ENCODE measurements at regions not wholly inside any gene's neighbourhood (a gene's known extent, or its start where the extent isn't known, plus 50 kb on each side); places are given as distances from the start of the nearest gene placed in this dataset.

GRCh38 chr13:22061806-22062391 lies 391.0 kb downstream of the FGF9 start:
- Mint-ChIP-seq H3K4me1 (peaks cover 49% of the 10 kb centered on the region), H3K36me3 (ENCODE audit: low read depth) (no peaks in the 10 kb centered on the region), H3K9me3 (peaks cover 1% of the 10 kb centered on the region), H3K27ac (peak overlapping the region; percentile 86), H3K27me3 (no peaks in the 10 kb centered on the region), H3K4me3 (peak overlapping the region; percentile 51)
- CTCF ChIA-PET = interaction anchor here (1.1 kb wide), 1 partner anchor 424 kb away, joined by 3 read pairs; no protein-coding TSS in a partner anchor
- intact Hi-C loops (cut with micrococcal nuclease) = loop anchor here (1.0 to 5.0 kb wide), 5 partner anchors 9 to 215 kb away; no protein-coding TSS in a partner anchor
- TF ChIP-seq CTCF (IDR thresholded peaks at IDR 0.05) = no peak
- no peak for DNase-seq
- POLR2A ChIA-PET = interaction anchor here (0.6 to 1.5 kb wide), 2 partner anchors 52 to 54 kb away, joined by 3 read pairs; no protein-coding TSS in a partner anchor
- peak; percentile 56 for ATAC-seq (ENCODE audit: low read depth)

- DNase-seq (no peak), ATAC-seq (ENCODE audit: low read depth) (no peak)
- Mint-ChIP-seq H3K9me3 (peaks cover 4% of the 10 kb centered on the region), H3K4me1 (peaks cover 54% of the 10 kb centered on the region), H3K27me3 (no peaks in the 10 kb centered on the region), H3K4me3 (peak overlapping the region; percentile 51), H3K27ac (peak overlapping the region; percentile 86), H3K36me3 (ENCODE audit: low read depth) (no peaks in the 10 kb centered on the region)
- intact Hi-C loops (cut with micrococcal nuclease) = loop anchor here (1.0 to 5.0 kb wide), 5 partner anchors 9 to 215 kb away; no protein-coding TSS in a partner anchor
- ChIA-PET CTCF (no interaction called here), POLR2A (interaction anchor here (1.5 kb wide), 1 partner anchor 53 kb away, joined by 3 read pairs; no protein-coding TSS in a partner anchor)
- no peak for TF ChIP-seq CTCF (IDR thresholded peaks at IDR 0.05)
Observed at GRCh38 chr13:22062478-22063205, 391.8 kb downstream of the FGF9 start.

GRCh38 chr13:22063416-22064124 lies 392.7 kb downstream of the FGF9 start:
- TF ChIP-seq CTCF (IDR thresholded peaks at IDR 0.05) = no peak

DNA sequence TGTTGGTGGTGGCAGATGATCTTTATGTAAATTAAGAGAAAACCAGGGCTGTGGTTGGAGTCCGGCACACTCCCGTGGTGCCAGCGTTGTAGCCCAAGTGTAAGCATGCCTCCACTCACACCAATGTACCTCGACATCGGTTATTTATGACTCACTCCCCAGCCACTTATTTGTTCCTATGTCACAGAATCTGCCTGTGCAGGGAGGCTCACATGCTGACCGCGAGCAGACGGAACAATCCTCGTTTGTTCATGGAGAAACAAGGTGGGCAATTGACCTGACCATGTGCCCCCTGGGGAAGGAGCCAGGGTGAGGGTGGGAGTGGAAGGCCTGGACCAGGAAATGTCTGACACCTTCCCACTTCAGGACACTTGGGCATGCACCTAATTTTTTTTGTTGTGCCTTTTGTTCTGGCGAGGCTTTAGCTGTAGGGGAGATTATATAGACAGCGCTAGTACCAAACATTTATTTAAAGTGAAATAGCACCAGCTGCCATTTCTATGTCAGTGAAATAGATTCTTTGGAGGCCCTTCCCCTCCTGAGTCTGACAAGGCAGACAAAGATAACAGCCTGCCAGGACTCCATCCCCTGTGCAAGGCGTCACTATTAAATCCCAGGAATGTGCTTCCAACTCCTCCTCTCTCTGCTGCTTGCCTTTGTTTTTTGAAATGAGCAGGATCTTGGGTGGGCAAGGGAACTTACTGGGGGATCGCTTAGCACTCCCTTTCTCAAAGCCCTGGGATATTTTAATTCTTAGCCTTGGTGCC lies 394.2 kb downstream of the FGF9 start:
- ChIA-PET CTCF (no interaction called here), POLR2A (interaction anchor here (0.6 kb wide), 1 partner anchor 12 kb away, joined by 5 read pairs; no protein-coding TSS in a partner anchor)
- no peak overlapping the region for H3K27ac Mint-ChIP-seq
- peaks cover 51% of the 10 kb centered on the region for H3K4me1 Mint-ChIP-seq
- TF ChIP-seq CTCF (IDR thresholded peaks at IDR 0.05) = no peak
- ATAC-seq (ENCODE audit: low read depth) (no peak), DNase-seq (no peak)
- no peak overlapping the region for H3K4me3 Mint-ChIP-seq
- peaks cover 4% of the 10 kb centered on the region for H3K9me3 Mint-ChIP-seq
- intact Hi-C loops (cut with micrococcal nuclease) = loop anchor here (5.0 kb wide), 3 partner anchors 62 to 212 kb away; no protein-coding TSS in a partner anchor
- no peaks in the 10 kb centered on the region for H3K36me3 Mint-ChIP-seq (ENCODE audit: low read depth)
- H3K27me3 Mint-ChIP-seq = no peaks in the 10 kb centered on the region

More at GRCh38 chr13:22063416-22064124, 392.7 kb downstream of the FGF9 start:
- Mint-ChIP-seq H3K36me3 (ENCODE audit: low read depth) (no peaks in the 10 kb centered on the region), H3K4me3 (no peak overlapping the region), H3K27ac (no peak overlapping the region), H3K4me1 (peaks cover 60% of the 10 kb centered on the region), H3K27me3 (no peaks in the 10 kb centered on the region), H3K9me3 (peaks cover 4% of the 10 kb centered on the region)
- DNase-seq (no peak), ATAC-seq (ENCODE audit: low read depth) (no peak)
- intact Hi-C loops (cut with micrococcal nuclease) = loop anchor here (5.0 kb wide), 3 partner anchors 64 to 214 kb away; no protein-coding TSS in a partner anchor
- ChIA-PET CTCF (no interaction called here), POLR2A (interaction anchor here (1.5 kb wide), 1 partner anchor 52 kb away, joined by 3 read pairs; no protein-coding TSS in a partner anchor)
